Neural cell (in vitro differentiated cells): ENCODE measurements at regions not wholly inside any gene's neighbourhood (a gene's known extent, or its start where the extent isn't known, plus 50 kb on each side); places are given as distances from the start of the nearest gene placed in this dataset.

Source experiments
- H2AFZ ChIP-seq: fragments of 200-600, 300-800 bp; sonication (generic), shearing (Covaris generic); 2 replicates; pipeline ENCODE4 v1.6.0; 2014; ENCODE audit warnings: low read depth, mild to moderate bottlenecking, antibody characterized with exemption, low read length, moderate library complexity
- H3F3A ChIP-seq: fragments of 200-600 bp; shearing (Covaris generic); 2 replicates; pipeline ENCODE4 v1.6.1; 2016; ENCODE audit warnings: mild to moderate bottlenecking, moderate library complexity, mixed read lengths, antibody characterized with exemption, low read length; ENCODE audit not compliant: insufficient read depth, poor library complexity, severe bottlenecking
- H3K27ac ChIP-seq: fragments of 200-600, 300-800 bp; sonication (generic), shearing (Covaris generic); 2 replicates; pipeline ENCODE4 v1.5.1; 2014; ENCODE audit warnings: mild to moderate bottlenecking, low read length, moderate library complexity
- H3K27me3 ChIP-seq: fragments of 300-800, 200-600 bp; sonication (generic), shearing (Covaris generic); 2 replicates; pipeline ENCODE4 v1.6.0; 2014; ENCODE audit warnings: mild to moderate bottlenecking, low read depth, low read length, moderate library complexity; ENCODE audit not compliant: insufficient read depth
- H3K36me3 ChIP-seq: fragments of 300-800, 200-600 bp; sonication (generic), shearing (Covaris generic); 2 replicates; pipeline ENCODE4 v1.5.1; 2014; ENCODE audit warnings: mild to moderate bottlenecking, antibody characterized with exemption, low read length, moderate library complexity; ENCODE audit not compliant: insufficient read depth
- H3K4me2 ChIP-seq: fragments of 300-800, 200-600 bp; sonication (generic), shearing (Covaris generic); 2 replicates; pipeline ENCODE4 v1.6.0; 2014; ENCODE audit warnings: mild to moderate bottlenecking, low read length
- H3K4me3 ChIP-seq: fragments of 300-800, 200-600 bp; sonication (generic), shearing (Covaris generic); 2 replicates; pipeline ENCODE4 v1.5.1; 2014; ENCODE audit warnings: mild to moderate bottlenecking, low read length, moderate library complexity
- H3K79me2 ChIP-seq: fragments of 200-600 bp; shearing (Covaris generic); replicated peaks from 2 replicates; pipeline ENCODE4 v1.6.0; 2014; ENCODE audit warnings: mild to moderate bottlenecking, low read length, moderate library complexity; ENCODE audit not compliant: insufficient read depth
- H3K9ac ChIP-seq: fragments of 300-800, 200-600 bp; sonication (generic), shearing (Covaris generic); 2 replicates; pipeline ENCODE4 v1.6.1; 2016; ENCODE audit warnings: mild to moderate bottlenecking, low read length, mixed read lengths
- H3K9me2 ChIP-seq: fragments of 200-600 bp; shearing (Covaris generic); 2 replicates; pipeline ENCODE4 v1.6.1; 2016; ENCODE audit warnings: mild to moderate bottlenecking, low read length, mixed read lengths; ENCODE audit not compliant: insufficient read depth
- H3K9me3 ChIP-seq: fragments of 200-600, 300-800 bp; sonication (generic), shearing (Covaris generic); 2 replicates; pipeline ENCODE4 v1.6.1; 2016; ENCODE audit warnings: mild to moderate bottlenecking, mixed run types, low read length, moderate library complexity, mixed read lengths
- H4K20me1 ChIP-seq: fragments of 200-600 bp; shearing (Covaris generic); 2 replicates; pipeline ENCODE4 v1.6.1; 2016; ENCODE audit warnings: mild to moderate bottlenecking, mixed run types; ENCODE audit not compliant: insufficient read depth
- CTCF ChIP-seq: fragments of 450-650 bp; IDR thresholded peaks from 2 replicates; pipeline ENCODE4 v1.5.1; 2014; ENCODE audit warnings: antibody characterized with exemption, mild to moderate bottlenecking, moderate library complexity; ENCODE audit not compliant: poor library complexity, severe bottlenecking
- EP300 ChIP-seq: fragments of 450-650 bp; conservative IDR thresholded peaks from 2 replicates; pipeline ENCODE4 v1.6.1; 2014; ENCODE audit warnings: antibody characterized with exemption, mild to moderate bottlenecking, moderate library complexity; ENCODE audit not compliant: poor library complexity, severe bottlenecking
- EZH2 ChIP-seq: fragments of 200-600, 300-800 bp; shearing (Covaris generic), sonication (generic); IDR thresholded peaks from 2 replicates; pipeline ENCODE4 v1.6.1; 2014; ENCODE audit warnings: antibody characterized with exemption, low read length, borderline replicate concordance, mild to moderate bottlenecking; ENCODE audit not compliant: insufficient read depth, poor library complexity, severe bottlenecking
- MXI1 ChIP-seq: fragments of 450-650 bp; conservative IDR thresholded peaks from 2 replicates; pipeline ENCODE4 v1.6.1; 2014; ENCODE audit warnings: antibody characterized with exemption, mild to moderate bottlenecking; ENCODE audit not compliant: poor library complexity, severe bottlenecking
- POLR2AphosphoS5 ChIP-seq: IDR thresholded peaks from 2 replicates; pipeline ENCODE4 v1.6.1; 2012
- RAD21 ChIP-seq: fragments of 450-650 bp; conservative IDR thresholded peaks from 2 replicates; pipeline ENCODE4 v1.6.1; 2014; ENCODE audit warnings: antibody characterized with exemption, mild to moderate bottlenecking, moderate library complexity
- REST ChIP-seq: IDR thresholded peaks from 2 replicates; pipeline ENCODE4 v1.6.1; 2012; ENCODE audit warnings: borderline replicate concordance
- SMC3 ChIP-seq: fragments of 450-650 bp; conservative IDR thresholded peaks from 2 replicates; pipeline ENCODE4 v1.6.1; 2014; ENCODE audit warnings: antibody characterized with exemption, mild to moderate bottlenecking, moderate library complexity; ENCODE audit not compliant: poor library complexity
- TAF1 ChIP-seq: IDR thresholded peaks from 2 replicates; pipeline ENCODE4 v1.6.1; 2012; ENCODE audit warnings: low read depth

- no peaks in the 10 kb centered on the region for H4K20me1 ChIP-seq
- H3K9me3 ChIP-seq = no peaks in the 10 kb centered on the region
- H3K79me2 ChIP-seq = no peaks in the 10 kb centered on the region
- H3K9ac ChIP-seq = no peak overlapping the region
- no peak overlapping the region for H3K27ac ChIP-seq
- H3K4me3 ChIP-seq = no peak overlapping the region
- no peaks in the 10 kb centered on the region for H3K36me3 ChIP-seq
- H3K9me2 ChIP-seq = no peaks in the 10 kb centered on the region
- no peak overlapping the region for H2AFZ ChIP-seq
- no peak overlapping the region for H3K4me2 ChIP-seq
- H3K27me3 ChIP-seq = no peaks in the 10 kb centered on the region
- TF ChIP-seq MXI1 = no peak
- no peak for TF ChIP-seq CTCF
- TF ChIP-seq SMC3 = no peak
- H3F3A ChIP-seq = no peaks in the 10 kb centered on the region
Observed at GRCh38 chr11:114787126-114787525, 108.8 kb downstream of the NXPE2 start.

- Histone ChIP-seq H3K4me3 (no peak overlapping the region), H3K9me3 (no peaks in the 10 kb centered on the region), H3K79me2 (no peaks in the 10 kb centered on the region), H3K4me2 (no peak overlapping the region), H3K9ac (no peak overlapping the region), H3K27me3 (no peaks in the 10 kb centered on the region), H3K27ac (peak overlapping the region; percentile 60), H3K36me3 (no peaks in the 10 kb centered on the region), H3K9me2 (no peaks in the 10 kb centered on the region), H2AFZ (no peak overlapping the region), H4K20me1 (no peaks in the 10 kb centered on the region), H3F3A (no peaks in the 10 kb centered on the region)
- no peak for TF ChIP-seq RAD21
- TF ChIP-seq EZH2 = no peak
- peak; percentile 97 for TF ChIP-seq EP300
- no peak for TF ChIP-seq CTCF
- peak; percentile 76 for TF ChIP-seq POLR2AphosphoS5
- no peak for TF ChIP-seq MXI1
- TF ChIP-seq SMC3 = peak; percentile 22
- TF ChIP-seq TAF1 = no peak
- TF ChIP-seq REST = peak; percentile 39
Observed at GRCh38 chr11:114790910-114791309, 112.6 kb downstream of the NXPE2 start.
